B cell (primary cell): ENCODE measurements at regions not wholly inside any gene's neighbourhood (a gene's known extent, or its start where the extent isn't known, plus 50 kb on each side); places are given as distances from the start of the nearest gene placed in this dataset.

Source experiments
- ATAC-seq: fragments of 200-7000 bp; cut with Tn5 transposase; one replicate; pipeline ENCODE4 v1.10.0; 2021; ENCODE audit warnings: low read depth, mild to moderate bottlenecking, moderate number of reproducible peaks, moderate library complexity
- CTCF ChIA-PET: fragments of 350-600 bp; sonication (Branson Sonifier 250); formaldehyde crosslinking; loops from one replicate; lab custom pipeline; 2021; ENCODE audit warnings: antibody characterized with exemption, inconsistent platforms; lab: Charles Lee
- POLR2A ChIA-PET: fragments of 350-600 bp; sonication (Branson Sonifier 250); formaldehyde crosslinking; loops from one replicate; lab custom pipeline; 2021; ENCODE audit warnings: antibody characterized with exemption; lab: Charles Lee
- DNase-seq: peaks from one replicate; pipeline ENCODE4 v3.0.0; 2013
- H2AFZ ChIP-seq: 2 replicates; pipeline ENCODE4 v1.6.1; 2012; ENCODE audit warnings: mild to moderate bottlenecking, low read depth, low read length; ENCODE audit not compliant: insufficient read depth, poor library complexity, severe bottlenecking
- H3K27ac ChIP-seq, 2 donors: 1 replicate in 1 of 2; 2 replicates in 1 of 2; pipeline ENCODE4 v1.5.1; 2012 to 2013; ENCODE audit warnings: low read length in 2 of 2, mild to moderate bottlenecking in 2 of 2, moderate library complexity in 1 of 2
- H3K27me3 ChIP-seq, 4 experiments: fragments of 200-600 bp in 1 of 4; sonication (generic) in 1 of 4; replicated peaks in 1 of 4; 1 replicate in 2 of 4; 2 replicates in 2 of 4; pipeline versions ENCODE4 v1.6.1 to v1.7.0; 2013 to 2016; ENCODE audit warnings: low read length in 3 of 4, mild to moderate bottlenecking in 2 of 4, mixed read lengths in 1 of 4, moderate library complexity in 1 of 4; ENCODE audit not compliant: insufficient read depth in 4 of 4, control insufficient read depth in 3 of 4; ENCODE audit errors: control extremely low read depth in 1 of 4
- H3K36me3 ChIP-seq, 2 experiments: replicated peaks in 1 of 2; 1 replicate in 1 of 2; 2 replicates in 1 of 2; pipeline versions ENCODE4 v1.6.1 to v1.7.1; 2013; ENCODE audit warnings: low read length in 1 of 2; ENCODE audit not compliant: insufficient read depth in 2 of 2, control insufficient read depth in 1 of 2; ENCODE audit errors: control extremely low read depth in 1 of 2, extremely low read depth in 1 of 2
- H3K4me1 ChIP-seq, 2 donors: fragments of 200-600 bp in 1 of 2; sonication (generic) in 1 of 2; 1 replicate in 1 of 2; 2 replicates in 1 of 2; pipeline versions ENCODE4 v1.5.1 to v1.6.1; 2013 to 2017; ENCODE audit warnings: low read length in 2 of 2; ENCODE audit not compliant: control insufficient read depth in 2 of 2, insufficient read depth in 2 of 2
- H3K4me2 ChIP-seq: replicated peaks from 2 replicates; pipeline ENCODE3; 2012; ENCODE audit warnings: mild to moderate bottlenecking, low read depth, low read length; ENCODE audit not compliant: poor library complexity, severe bottlenecking
- H3K4me3 ChIP-seq, 5 experiments: fragments of 200-600 bp in 1 of 5; sonication (generic) in 1 of 5; 1 replicate in 3 of 5; 2 replicates in 2 of 5; pipeline versions ENCODE4 v1.5.1 to v1.7.0; 2011 to 2016; ENCODE audit warnings: low read length in 4 of 5, mild to moderate bottlenecking in 4 of 5, low read depth in 2 of 5, control low read depth in 1 of 5, moderate library complexity in 1 of 5; ENCODE audit not compliant: insufficient read depth in 1 of 5; ENCODE audit errors: control extremely low read depth in 1 of 5, extremely low read depth in 1 of 5
- H3K79me2 ChIP-seq: fragments of 200-600 bp; sonication (generic); one replicate; pipeline ENCODE4 v1.6.0; 2016; ENCODE audit warnings: low read length; ENCODE audit not compliant: control insufficient read depth, insufficient read depth
- H3K9ac ChIP-seq: fragments of 200-600 bp; sonication (generic); 2 replicates; pipeline ENCODE4 v1.6.1; 2017; ENCODE audit warnings: mild to moderate bottlenecking, low read length, moderate library complexity
- H3K9me3 ChIP-seq, 3 donors: one replicate each; pipeline versions ENCODE4 v1.6.1 to v1.7.1; 2013; ENCODE audit warnings: low read length in 2 of 3; ENCODE audit not compliant: control insufficient read depth in 2 of 3, insufficient read depth in 1 of 3; ENCODE audit errors: control extremely low read depth in 1 of 3
- H4K20me1 ChIP-seq: 2 replicates; pipeline ENCODE4 v1.6.0; 2012; ENCODE audit warnings: mild to moderate bottlenecking, low read length; ENCODE audit not compliant: insufficient read depth, control insufficient read depth, poor library complexity, severe bottlenecking
- H3K27ac Mint-ChIP-seq: one replicate; pipeline ENCODE4 v1.8.0; 2021; ENCODE audit warnings: mixed read lengths
- H3K27me3 Mint-ChIP-seq: one replicate; pipeline ENCODE4 v1.8.0; 2021; ENCODE audit warnings: mixed read lengths
- H3K4me1 Mint-ChIP-seq: one replicate; pipeline ENCODE4 v1.8.0; 2021; ENCODE audit warnings: mixed read lengths
- H3K4me3 Mint-ChIP-seq: one replicate; pipeline ENCODE4 v1.8.0; 2021; ENCODE audit warnings: mixed read lengths
- H3K9me3 Mint-ChIP-seq: one replicate; pipeline ENCODE4 v1.8.0; 2022; ENCODE audit warnings: mixed read lengths; ENCODE audit not compliant: insufficient read depth
- CTCF ChIP-seq: fragments of 200-600 bp; IDR thresholded peaks from one replicate; pipeline ENCODE4 v1.8.0; 2022; ENCODE audit warnings: antibody characterized with exemption, mild to moderate bottlenecking
- EZH2 ChIP-seq: IDR thresholded peaks from 2 replicates; pipeline ENCODE4 v1.6.1; 2012; ENCODE audit warnings: borderline replicate concordance, low read depth, mild to moderate bottlenecking, moderate library complexity, low read length; ENCODE audit not compliant: insufficient read depth, poor library complexity, severe bottlenecking
- whole genome bisulfite sequencing: methylation state at CpG from one replicate; pipeline ENCODE4 v1.1.5; 2013; ENCODE audit warnings: missing lambda C conversion rate; ENCODE audit not compliant: insufficient coverage; 5-methylcytosine and 5-hydroxymethylcytosine counted together
- intact Hi-C: fragments of 100-400 bp; cut with micrococcal nuclease; formaldehyde crosslinking; loops from one replicate; pipeline ENCODE4 v1.10.0; 2022

GRCh38 chr21:35644523-35644922 lies 415.8 kb downstream of the SETD4 start:
- no peak overlapping the region for H3K4me2 ChIP-seq

GRCh38 chr21:35643176-35643575 lies 417.1 kb downstream of the SETD4 start:
- ATAC-seq (no peak), DNase-seq (no peak)
- Mint-ChIP-seq H3K4me1 (no peaks in the 10 kb centered on the region), H3K27me3 (peaks cover 34% of the 10 kb centered on the region), H3K9me3 (no peaks in the 10 kb centered on the region), H3K4me3 (no peak overlapping the region), H3K27ac (no peak overlapping the region)
- Histone ChIP-seq H3K36me3 (no peaks in the 10 kb centered on the region), H4K20me1 (no peaks in the 10 kb centered on the region), H3K4me2 (no peak overlapping the region), H3K9me3 (no peaks in the 10 kb centered on the region), H3K27ac (no peak overlapping the region), H3K4me3 (no peak overlapping the region), H2AFZ (no peak overlapping the region), H3K9ac (no peak overlapping the region), H3K4me1 (no peaks in the 10 kb centered on the region), H3K79me2 (no peaks in the 10 kb centered on the region), H3K27me3 (peaks cover 0 to 3% (median 0%) of the 10 kb centered on the region in 4 experiments)
- TF ChIP-seq CTCF (no peak), EZH2 (no peak)
- POLR2A ChIA-PET: no interaction called here
- WGBS: 62% methylated on average over 3 of the region's 4 CpGs
- CTCF ChIA-PET: interaction anchor here (0.6 kb wide), 1 partner anchor 952 kb away, joined by 3 read pairs; no protein-coding TSS in a partner anchor
- intact Hi-C loops: no loop called here

More at GRCh38 chr21:35644523-35644922, 415.8 kb downstream of the SETD4 start:
- intact Hi-C loops: no loop called here
- H3K4me1 ChIP-seq: no peaks in the 10 kb centered on the region
- H3K27ac Mint-ChIP-seq: no peak overlapping the region
- no peaks in the 10 kb centered on the region for H3K9me3 Mint-ChIP-seq
- H3K4me3 ChIP-seq: no peak overlapping the region
- no peaks in the 10 kb centered on the region for H4K20me1 ChIP-seq
- ATAC-seq (no peak), DNase-seq (no peak)
- ChIA-PET POLR2A (no interaction called here), CTCF (no interaction called here)
- WGBS: 94% methylated on average over 2 of the region's 2 CpGs
- no peaks in the 10 kb centered on the region for H3K9me3 ChIP-seq
- no peaks in the 10 kb centered on the region for H3K79me2 ChIP-seq
- H3K27me3 Mint-ChIP-seq: peaks cover 41% of the 10 kb centered on the region
- no peak overlapping the region for H2AFZ ChIP-seq
- no peaks in the 10 kb centered on the region for H3K4me1 Mint-ChIP-seq
- H3K4me3 Mint-ChIP-seq: no peak overlapping the region
- H3K36me3 ChIP-seq: no peaks in the 10 kb centered on the region
- no peak overlapping the region for H3K27ac ChIP-seq
- H3K27me3 ChIP-seq: peaks cover 0 to 3% (median 0%) of the 10 kb centered on the region in 4 experiments
- TF ChIP-seq EZH2 (no peak), CTCF (no peak)
- H3K9ac ChIP-seq: no peak overlapping the region
